ENCODE measurements at regions not wholly inside any gene's neighbourhood (a gene's known extent, or its start where the extent isn't known, plus 50 kb on each side); places are given as distances from the start of the nearest gene placed in this dataset.
A peak's percentile ranks its signal among the peaks of the same experiment; 100 is the strongest.

- no peak for DNase-seq (ENCODE audit: low spot score)
- no peak overlapping the region for H3K27ac ChIP-seq
- H3K4me1 ChIP-seq (replicated peaks) = no peaks in the 10 kb centered on the region
- no peaks in the 10 kb centered on the region for H3K36me3 ChIP-seq
- H3K27me3 ChIP-seq (replicated peaks; ENCODE audit: insufficient read depth) = no peaks in the 10 kb centered on the region
- no peaks in the 10 kb centered on the region for H3K9me3 ChIP-seq
- TF ChIP-seq CTCF (IDR thresholded peaks at IDR 0.05) (no peak), POLR2AphosphoS5 (IDR thresholded peaks at IDR 0.05) (no peak), POLR2A (IDR thresholded peaks at IDR 0.05) (no peak)
- H3K4me3 ChIP-seq = no peak overlapping the region
- intact Hi-C loops (cut with DNase I) = no loop called here
Measured at GRCh38 chr2:183984871-183985270, 613.5 kb upstream of the ZNF804A start.

GRCh38 chr2:183991968-183992367 lies 606.4 kb upstream of the ZNF804A start:
- no peak for DNase-seq (ENCODE audit: low spot score)
- Histone ChIP-seq H3K36me3 (no peaks in the 10 kb centered on the region), H3K27me3 (replicated peaks; ENCODE audit: insufficient read depth) (no peaks in the 10 kb centered on the region), H3K9me3 (no peaks in the 10 kb centered on the region), H3K27ac (no peak overlapping the region), H3K4me3 (no peak overlapping the region), H3K4me1 (replicated peaks) (no peaks in the 10 kb centered on the region)
- TF ChIP-seq POLR2A (IDR thresholded peaks at IDR 0.05) = no peak
- intact Hi-C loops (cut with DNase I) = no loop called here

- intact Hi-C loops (cut with DNase I) = no loop called here
- TF ChIP-seq CTCF (IDR thresholded peaks at IDR 0.05) (no peak), POLR2AphosphoS5 (IDR thresholded peaks at IDR 0.05) (no peak), POLR2A (IDR thresholded peaks at IDR 0.05) (no peak)
- Histone ChIP-seq H3K27ac (no peak overlapping the region), H3K36me3 (no peaks in the 10 kb centered on the region), H3K4me1 (replicated peaks) (no peaks in the 10 kb centered on the region), H3K27me3 (replicated peaks; ENCODE audit: insufficient read depth) (no peaks in the 10 kb centered on the region), H3K4me3 (no peak overlapping the region), H3K9me3 (no peaks in the 10 kb centered on the region)
- WGBS = 93% methylated on average over 1 of the region's 1 CpG
- DNase-seq (ENCODE audit: low spot score) = no peak
Measured at GRCh38 chr2:183993052-183993451, 605.3 kb upstream of the ZNF804A start.

- H3K27me3 ChIP-seq (replicated peaks; ENCODE audit: insufficient read depth) = no peaks in the 10 kb centered on the region
Measured at GRCh38 chr2:183995632-183996031, 602.7 kb upstream of the ZNF804A start.

GRCh38 chr2:183996825-183997793 lies 601.2 kb upstream of the ZNF804A start:
- intact Hi-C loops (cut with DNase I) = no loop called here
- no peaks in the 10 kb centered on the region for H3K9me3 ChIP-seq
- H3K27ac ChIP-seq = no peak overlapping the region
- 45% methylated on average over 10 of the region's 10 CpGs for WGBS
- no peaks in the 10 kb centered on the region for H3K36me3 ChIP-seq
- TF ChIP-seq POLR2AphosphoS5 (IDR thresholded peaks at IDR 0.05) = no peak
- no peak for TF ChIP-seq CTCF (IDR thresholded peaks at IDR 0.05)
- no peak for TF ChIP-seq POLR2A (IDR thresholded peaks at IDR 0.05)
- no peaks in the 10 kb centered on the region for H3K27me3 ChIP-seq (replicated peaks; ENCODE audit: insufficient read depth)
- no peaks in the 10 kb centered on the region for H3K4me1 ChIP-seq (replicated peaks)
- H3K4me3 ChIP-seq = no peak overlapping the region
- DNase-seq (ENCODE audit: low spot score) = peak; percentile 63

More at GRCh38 chr2:183995632-183996031, 602.7 kb upstream of the ZNF804A start:
- Histone ChIP-seq H3K27ac (no peak overlapping the region), H3K9me3 (no peaks in the 10 kb centered on the region), H3K4me3 (no peak overlapping the region), H3K36me3 (no peaks in the 10 kb centered on the region), H3K4me1 (replicated peaks) (no peaks in the 10 kb centered on the region)
- WGBS = 42% methylated on average over 2 of the region's 2 CpGs
- intact Hi-C loops (cut with DNase I) = no loop called here
- TF ChIP-seq CTCF (IDR thresholded peaks at IDR 0.05) (no peak), POLR2AphosphoS5 (IDR thresholded peaks at IDR 0.05) (no peak), POLR2A (IDR thresholded peaks at IDR 0.05) (no peak)
- no peak for DNase-seq (ENCODE audit: low spot score)
